GM21717 (cell line): ENCODE measurements at regions not wholly inside any gene's neighbourhood (a gene's known extent, or its start where the extent isn't known, plus 50 kb on each side); places are given as distances from the start of the nearest gene placed in this dataset.

Source experiments
- ATAC-seq: cut with Tn5 transposase; IDR thresholded peaks from one replicate; pipeline ENCODE4 v1.9.1; 2021; ENCODE audit warnings: mild to moderate bottlenecking, moderate library complexity; ENCODE audit not compliant: unreplicated experiment

GRCh38 chr11:15723966-15724365, 609.2 kb downstream of the INSC start:
- no peak for ATAC-seq

GRCh38 chr11:15724601-15725000, 609.9 kb downstream of the INSC start:
- ATAC-seq: no peak

DNA sequence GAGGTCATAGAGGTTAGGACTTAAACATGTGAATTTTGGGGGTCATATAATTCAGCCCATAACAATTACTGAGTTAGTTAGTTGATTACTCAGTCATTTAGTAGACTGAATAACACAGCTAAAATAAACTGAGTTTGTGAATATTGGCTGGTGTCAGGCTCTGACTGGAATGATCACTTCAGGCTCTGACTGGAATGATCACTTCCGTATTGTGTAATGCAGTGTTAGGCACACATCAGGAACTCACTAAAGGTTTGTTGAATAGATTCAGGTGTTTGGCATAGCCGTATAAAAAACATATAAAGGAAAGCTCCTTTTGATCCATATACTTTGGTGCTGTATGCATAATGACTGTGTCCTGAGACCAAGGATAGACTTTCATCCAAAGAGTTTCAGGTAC, 610.5 kb downstream of the INSC start:
- no peak for ATAC-seq

GRCh38 chr11:15726221-15726746, 611.6 kb downstream of the INSC start:
- no peak for ATAC-seq

- ATAC-seq: no peak
Observed at GRCh38 chr11:15726893-15727519, 612.3 kb downstream of the INSC start.

DNA sequence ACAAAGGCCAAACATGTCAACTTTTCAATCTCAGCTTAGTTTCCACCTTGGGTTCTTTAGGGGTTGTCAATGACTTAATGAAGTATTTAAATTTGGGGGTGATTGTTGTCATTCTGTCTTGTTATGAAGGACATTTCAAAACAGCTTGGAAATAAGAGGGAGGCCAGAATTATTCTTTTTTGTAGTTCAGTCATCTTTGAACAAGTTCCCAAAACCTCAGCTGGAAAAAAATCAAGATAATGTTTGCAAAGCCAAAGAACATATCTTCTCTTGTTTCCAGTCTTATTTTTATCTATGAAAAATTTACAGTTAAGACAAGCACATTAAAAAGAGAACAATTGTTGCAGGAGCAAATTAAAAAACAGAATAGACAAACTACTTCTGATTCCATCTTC, 612.8 kb downstream of the INSC start:
- ATAC-seq: no peak

DNA sequence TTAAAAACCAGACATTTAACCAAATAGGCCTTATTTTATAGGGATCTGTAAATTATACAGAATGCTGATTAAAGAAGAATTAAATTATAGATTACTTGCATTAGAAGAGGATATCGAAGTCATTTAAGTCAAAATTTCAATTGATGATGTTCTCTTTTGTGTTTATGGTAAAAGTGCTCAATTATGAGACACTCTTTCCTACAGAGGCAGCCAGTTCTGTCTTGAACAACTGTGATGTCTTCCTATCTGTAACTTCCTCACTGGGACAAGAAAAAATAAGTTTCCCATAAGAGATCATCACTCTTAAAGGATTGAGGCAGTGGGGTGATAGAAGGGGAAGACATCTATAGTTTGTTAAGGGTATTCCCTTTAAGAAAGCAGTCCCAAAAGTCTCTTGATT, 613.5 kb downstream of the INSC start:
- ATAC-seq: no peak

DNA sequence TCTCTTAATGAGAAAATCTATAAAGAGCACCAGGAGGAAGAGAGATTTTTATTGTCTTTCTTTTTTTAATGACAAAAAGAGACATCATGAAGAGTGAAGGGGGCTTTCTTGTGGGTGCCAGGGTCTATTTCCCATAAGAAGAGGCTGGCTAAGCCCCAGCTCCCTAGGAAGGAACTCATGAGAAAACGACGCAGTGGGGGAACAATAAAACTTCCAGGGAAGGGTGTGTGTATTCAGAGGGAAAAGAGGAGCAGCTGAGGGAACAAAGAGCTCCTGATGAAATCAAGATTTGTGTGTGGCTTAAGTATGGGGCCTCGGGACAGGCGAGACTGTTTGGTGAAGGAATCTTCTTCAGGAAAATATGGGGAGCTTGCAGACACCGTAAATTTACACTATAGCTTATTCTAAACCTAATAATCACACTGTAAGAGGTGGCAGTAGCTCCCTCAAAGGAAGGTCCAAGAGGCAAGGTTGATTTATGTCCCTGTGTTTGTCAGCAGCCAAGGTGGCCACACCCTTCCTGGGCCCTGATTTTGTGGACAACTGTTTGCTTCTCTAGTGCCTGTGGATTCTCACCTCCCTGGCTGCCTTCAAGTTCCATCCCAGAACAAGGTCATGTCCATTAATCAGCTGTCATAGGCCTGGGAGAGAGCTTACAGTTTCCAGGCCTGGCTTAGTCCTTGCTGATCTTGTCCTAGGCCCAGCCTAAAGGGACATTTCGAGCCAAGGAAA, 615.7 kb downstream of the INSC start:
- no peak for ATAC-seq

GRCh38 chr11:15730995-15731385, 616.3 kb downstream of the INSC start:
- no peak for ATAC-seq

- ATAC-seq: no peak
Observed at GRCh38 chr11:15735706-15736105, 620.6 kb downstream of the SOX6 start.

GRCh38 chr11:15737320-15737719, 619.0 kb downstream of the SOX6 start:
- no peak for ATAC-seq

DNA sequence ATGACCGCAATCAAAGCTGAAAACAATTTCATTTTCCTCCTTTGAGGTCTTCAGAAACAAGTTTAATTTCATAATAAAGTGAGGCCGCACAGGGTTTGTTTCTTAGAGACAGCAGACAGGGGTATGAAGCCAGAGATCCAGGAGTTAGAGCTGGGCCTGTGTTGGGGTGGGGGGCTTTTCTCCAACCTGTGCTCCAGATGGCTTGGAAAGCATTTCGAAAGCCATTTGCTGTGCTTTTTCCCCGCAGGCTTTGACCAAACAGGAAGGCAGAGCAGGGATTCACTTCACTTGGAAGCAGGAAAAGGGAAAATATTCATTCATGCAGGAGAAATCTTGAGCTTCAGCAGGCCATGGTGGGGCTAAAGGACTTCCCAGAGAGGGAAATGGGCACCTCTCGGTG, 617.4 kb downstream of the SOX6 start:
- no peak for ATAC-seq

- ATAC-seq: no peak
Observed at GRCh38 chr11:15742626-15743519, 613.5 kb downstream of the SOX6 start.

DNA sequence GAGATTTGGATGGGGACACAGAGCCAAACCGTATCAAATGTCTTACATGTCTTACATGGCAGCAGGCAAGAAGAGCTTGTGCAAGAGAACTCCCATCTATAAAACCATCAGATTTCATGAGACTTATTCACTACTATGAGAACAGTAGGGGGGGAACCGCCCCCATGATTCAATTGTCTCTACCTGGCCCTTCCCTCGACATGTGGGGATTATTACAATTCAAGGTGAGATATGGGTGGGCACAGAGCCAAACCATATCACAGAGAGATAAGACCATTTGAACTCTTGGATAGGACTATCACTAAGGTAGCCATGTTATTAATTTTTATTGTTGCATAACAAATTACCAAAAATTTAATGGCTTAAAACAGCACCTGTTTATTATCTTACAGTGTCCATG, 611.7 kb downstream of the SOX6 start:
- no peak for ATAC-seq

DNA sequence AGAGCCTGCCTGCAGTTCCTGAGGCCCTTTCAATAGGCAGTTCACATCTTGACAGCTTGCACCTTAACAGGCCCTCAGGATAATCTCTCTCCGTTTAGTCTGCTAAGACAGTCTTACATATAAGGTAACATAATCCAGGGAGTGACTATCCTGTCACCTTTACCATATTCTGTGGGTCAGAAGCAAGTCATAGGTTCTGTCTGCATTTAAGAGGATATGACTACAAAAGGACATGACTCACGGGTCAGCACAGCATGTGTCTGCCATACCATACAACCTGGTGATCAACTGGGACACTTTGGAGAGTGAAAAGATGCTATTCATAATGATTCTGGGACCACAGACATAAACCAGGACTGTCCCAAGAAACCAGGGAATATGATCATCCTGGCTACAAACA, 611.1 kb downstream of the SOX6 start:
- ATAC-seq: no peak

DNA sequence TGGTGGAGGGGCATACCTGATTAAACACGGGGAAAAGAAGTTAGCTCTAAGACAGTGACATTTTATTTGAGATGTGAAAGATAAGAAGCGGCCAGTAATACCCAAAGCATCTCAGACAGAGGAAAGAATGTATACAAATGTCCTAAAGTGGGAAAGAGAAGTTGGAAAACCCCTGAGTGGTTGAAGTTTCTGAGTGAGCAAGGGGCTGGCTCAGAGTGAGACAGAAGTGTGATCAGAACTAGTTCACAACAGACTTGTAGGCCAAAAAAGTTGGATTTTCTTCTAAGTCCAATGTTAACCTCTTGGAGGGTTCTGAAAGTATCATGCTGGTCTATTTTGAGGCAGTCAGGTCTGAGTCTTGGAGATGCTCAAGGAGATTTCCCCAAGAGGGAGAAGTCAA, 608.7 kb downstream of the SOX6 start:
- no peak for ATAC-seq

- no peak for ATAC-seq
Observed at GRCh38 chr11:15748132-15748531, 608.2 kb downstream of the SOX6 start.

DNA sequence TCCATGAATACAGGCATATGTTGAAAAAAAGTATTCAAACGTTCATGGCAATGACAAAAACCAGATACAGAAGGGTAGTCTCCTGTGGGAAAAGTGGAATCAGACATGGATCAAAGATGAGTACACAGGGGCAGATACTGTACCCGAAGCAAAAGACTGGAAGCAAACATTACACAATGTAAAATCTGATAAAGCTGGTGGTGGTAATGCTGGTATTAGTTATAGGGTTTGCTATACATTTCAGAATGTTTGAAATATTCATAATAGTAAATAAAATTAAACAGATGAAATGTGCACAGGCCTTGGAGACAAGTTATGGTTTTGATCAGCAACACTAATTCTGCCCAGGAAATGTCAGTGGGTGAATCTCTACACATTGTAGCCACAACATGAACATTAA, 607.6 kb downstream of the SOX6 start:
- no peak for ATAC-seq

DNA sequence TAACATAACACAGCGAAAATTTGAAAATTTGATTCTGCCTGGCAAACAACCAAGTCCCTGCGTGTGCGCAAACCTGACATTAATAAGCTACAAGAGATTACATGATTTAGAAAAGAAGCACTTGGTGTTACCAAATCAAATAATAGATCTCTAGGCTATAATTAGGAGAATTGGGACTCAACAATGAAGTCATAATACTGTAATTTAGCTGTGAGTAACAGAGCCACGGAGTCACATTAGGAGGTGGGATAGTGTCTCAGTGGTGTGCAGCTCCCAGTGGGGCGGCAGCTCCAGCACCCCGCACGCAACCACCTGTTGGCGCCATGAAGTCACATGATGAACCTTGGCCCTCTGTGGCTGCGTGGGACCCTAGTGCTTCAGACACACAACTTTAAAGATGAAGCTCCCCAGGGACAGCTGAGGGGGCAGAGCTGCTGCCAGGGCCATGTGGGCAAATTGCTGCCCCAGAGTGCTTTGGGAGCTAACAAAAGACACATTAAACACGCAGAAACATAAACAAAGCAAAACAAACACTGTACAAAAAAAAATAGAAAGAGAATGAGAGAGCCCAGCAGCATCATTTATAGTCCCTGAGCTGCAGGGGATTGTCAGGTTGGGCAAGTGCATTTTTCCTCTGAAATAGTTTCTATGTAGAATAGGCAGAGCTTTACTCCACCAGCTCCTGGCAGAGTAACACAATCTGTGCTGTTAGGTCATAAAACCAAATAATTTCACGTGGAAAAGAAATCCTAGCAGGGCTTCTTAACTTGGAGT, 605.6 kb downstream of the SOX6 start:
- ATAC-seq: no peak

DNA sequence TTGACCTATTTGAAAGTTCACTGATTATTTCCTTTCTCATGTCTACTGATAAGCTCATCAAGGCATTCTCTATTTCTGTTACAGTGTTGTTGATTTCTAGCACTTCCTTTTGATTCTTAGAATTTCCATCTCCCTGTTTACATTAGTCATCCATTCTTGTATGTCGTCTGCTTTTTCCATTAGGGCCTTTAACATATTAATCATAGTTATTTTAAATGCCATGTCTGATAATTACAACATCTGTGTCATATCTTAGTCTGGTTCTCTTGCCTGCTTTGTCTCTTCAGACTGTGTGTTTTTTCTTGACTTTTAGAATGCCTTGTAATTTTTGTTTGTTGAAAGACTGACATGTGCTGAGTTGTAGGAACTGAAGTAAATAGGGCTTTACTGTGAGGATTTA, 602.1 kb downstream of the SOX6 start:
- no peak for ATAC-seq
